H9 (cell line): ENCODE measurements at regions not wholly inside any gene's neighbourhood (a gene's known extent, or its start where the extent isn't known, plus 50 kb on each side); places are given as distances from the start of the nearest gene placed in this dataset.

Experiments
- DNase-seq: peaks from one replicate; pipeline ENCODE4 v3.0.0-alpha.2; 2017
- H2AFZ ChIP-seq: one replicate; pipeline ENCODE4 v1.6.1; 2013; ENCODE audit warnings: mild to moderate bottlenecking, low read length, control low read depth, moderate library complexity
- H2AK5ac ChIP-seq: 2 replicates; pipeline ENCODE4 v1.6.1; 2013; ENCODE audit warnings: low read length, control low read depth, mixed read lengths; ENCODE audit not compliant: insufficient read length
- H2BK120ac ChIP-seq: one replicate; pipeline ENCODE4 v1.6.1; 2013; ENCODE audit warnings: low read depth, mild to moderate bottlenecking, low read length, control low read depth, inconsistent platforms; ENCODE audit not compliant: poor library complexity, severe bottlenecking
- H2BK12ac ChIP-seq: 2 replicates; pipeline ENCODE4 v1.6.1; 2013; ENCODE audit warnings: low read length, control low read depth, mixed read lengths, low read depth; ENCODE audit not compliant: insufficient read length
- H2BK15ac ChIP-seq: 2 replicates; pipeline ENCODE4 v1.6.1; 2013; ENCODE audit warnings: low read depth, low read length, control low read depth
- H2BK20ac ChIP-seq: one replicate; pipeline ENCODE4 v1.6.1; 2013; ENCODE audit warnings: low read depth, mild to moderate bottlenecking, low read length, control low read depth, inconsistent platforms; ENCODE audit not compliant: poor library complexity, severe bottlenecking
- H2BK5ac ChIP-seq: 2 replicates; pipeline ENCODE4 v1.6.1; 2013; ENCODE audit warnings: low read length, control low read depth, mixed read lengths; ENCODE audit not compliant: insufficient read length
- H3K14ac ChIP-seq: 2 replicates; pipeline ENCODE4 v1.6.1; 2013; ENCODE audit warnings: low read length, control low read depth; ENCODE audit not compliant: insufficient read depth
- H3K18ac ChIP-seq: 2 replicates; pipeline ENCODE4 v1.6.1; 2013; ENCODE audit warnings: low read depth, mild to moderate bottlenecking, mixed read lengths, low read length, control low read depth; ENCODE audit not compliant: insufficient read length
- H3K23ac ChIP-seq: 2 replicates; pipeline ENCODE4 v1.6.1; 2013; ENCODE audit warnings: low read length, control low read depth, mixed read lengths, low read depth; ENCODE audit not compliant: insufficient read length
- H3K23me2 ChIP-seq: 2 replicates; pipeline ENCODE4 v1.6.1; 2013; ENCODE audit warnings: low read depth, mild to moderate bottlenecking, mixed read lengths, low read length, control low read depth; ENCODE audit not compliant: insufficient read length, poor library complexity, severe bottlenecking
- H3K27ac ChIP-seq: 2 replicates; pipeline ENCODE4 v1.5.1; 2013; ENCODE audit warnings: low read length, control low read depth, mixed read lengths, low read depth; ENCODE audit not compliant: insufficient read length
- H3K27me3 ChIP-seq: 2 replicates; pipeline ENCODE4 v1.6.1; 2013; ENCODE audit warnings: low read length, control low read depth, inconsistent platforms; ENCODE audit not compliant: insufficient read depth
- H3K4ac ChIP-seq: 2 replicates; pipeline ENCODE4 v1.6.1; 2013; ENCODE audit warnings: low read depth, mild to moderate bottlenecking, control low read depth, inconsistent platforms, low read length, moderate library complexity
- H3K4me1 ChIP-seq: 2 replicates; pipeline ENCODE4 v1.6.1; 2013; ENCODE audit warnings: low read length, control low read depth, inconsistent platforms; ENCODE audit not compliant: insufficient read depth
- H3K4me2 ChIP-seq: 2 replicates; pipeline ENCODE4 v1.6.1; 2013; ENCODE audit warnings: low read length, control low read depth, mixed read lengths; ENCODE audit not compliant: insufficient read length, insufficient read depth
- H3K56ac ChIP-seq: 2 replicates; pipeline ENCODE4 v1.6.1; 2013; ENCODE audit warnings: low read depth, mild to moderate bottlenecking, mixed read lengths, low read length, control low read depth; ENCODE audit not compliant: insufficient read length
- H3K79me1 ChIP-seq: 2 replicates; pipeline ENCODE4 v1.6.1; 2013; ENCODE audit warnings: low read depth, mild to moderate bottlenecking, moderate library complexity, low read length, control low read depth, inconsistent platforms; ENCODE audit not compliant: insufficient read depth, poor library complexity, severe bottlenecking
- H3K79me2 ChIP-seq: 2 replicates; pipeline ENCODE4 v1.6.1; 2013; ENCODE audit warnings: low read length, control low read depth, inconsistent platforms; ENCODE audit not compliant: insufficient read depth
- H3K9ac ChIP-seq: 2 replicates; pipeline ENCODE4 v1.6.1; 2013; ENCODE audit warnings: low read length, control low read depth, mixed read lengths; ENCODE audit not compliant: insufficient read length; ENCODE audit errors: extremely low read depth
- H3K9me3 ChIP-seq: one replicate; pipeline ENCODE4 v1.6.1; 2013; ENCODE audit warnings: low read depth, low read length, inconsistent platforms; ENCODE audit not compliant: control insufficient read depth
- H3T11ph ChIP-seq: one replicate; pipeline ENCODE4 v1.6.1; 2013; ENCODE audit warnings: mild to moderate bottlenecking, low read length, control low read depth, inconsistent platforms
- H4K20me1 ChIP-seq: one replicate; pipeline ENCODE4 v1.6.1; 2013; ENCODE audit not compliant: control insufficient read depth, insufficient read length, insufficient read depth
- H4K5ac ChIP-seq: 2 replicates; pipeline ENCODE4 v1.6.1; 2013; ENCODE audit warnings: low read depth, mild to moderate bottlenecking, mixed read lengths, low read length, control low read depth; ENCODE audit not compliant: insufficient read length
- H4K8ac ChIP-seq: replicated peaks from 2 replicates; pipeline ENCODE4 v1.6.1; 2013; ENCODE audit warnings: low read length, control low read depth, mixed read lengths, low read depth; ENCODE audit not compliant: insufficient read length
- H4K91ac ChIP-seq: 2 replicates; pipeline ENCODE4 v1.6.1; 2013; ENCODE audit warnings: low read depth, mild to moderate bottlenecking, moderate library complexity, mixed read lengths, low read length, control low read depth; ENCODE audit not compliant: insufficient read length
- H3K27ac Mint-ChIP-seq, 3 experiments: 2 replicates in 2 of 3; 3 replicates in 1 of 3; pipeline ENCODE4 v1.8.0; 2020 to 2021; ENCODE audit warnings: mixed read lengths in 3 of 3, mild to moderate bottlenecking in 1 of 3, moderate library complexity in 1 of 3
- H3K27me3 Mint-ChIP-seq: 2 replicates; pipeline ENCODE4 v1.8.0; 2021; ENCODE audit warnings: low read depth, mild to moderate bottlenecking, moderate library complexity, mixed read lengths
- H3K36me3 Mint-ChIP-seq, 3 experiments: 2 replicates in 2 of 3; 3 replicates in 1 of 3; pipeline ENCODE4 v1.8.0; 2020 to 2021; ENCODE audit warnings: low read depth in 3 of 3, mixed read lengths in 3 of 3; ENCODE audit not compliant: insufficient read depth in 1 of 3
- H3K4me1 Mint-ChIP-seq, 2 experiments: 2 replicates each; pipeline ENCODE4 v1.8.0; 2020; ENCODE audit warnings: mixed read lengths in 2 of 2
- H3K4me3 Mint-ChIP-seq, 2 experiments: 2 replicates in 1 of 2; 3 replicates in 1 of 2; pipeline ENCODE4 v1.8.0; 2020 to 2021; ENCODE audit warnings: mild to moderate bottlenecking in 2 of 2, mixed read lengths in 2 of 2, moderate library complexity in 1 of 2
- H3K9me3 Mint-ChIP-seq, 2 experiments: 2 replicates in 1 of 2; 3 replicates in 1 of 2; pipeline ENCODE4 v1.8.0; 2020; ENCODE audit warnings: mild to moderate bottlenecking in 2 of 2, mixed read lengths in 2 of 2, moderate library complexity in 1 of 2
- WGBS: extraction: QIAGEN DNeasy Blood & Tissue Kit; methylation state at CpG from one replicate; pipeline ENCODE4 v1.1.7; 2013; ENCODE audit warnings: missing lambda C conversion rate, low lambda C conversion rate, mixed read lengths; ENCODE audit not compliant: insufficient read length; ENCODE audit errors: extremely low coverage; 5-methylcytosine and 5-hydroxymethylcytosine counted together
- TF ChIP-seq, protein P1 (sequence below): fragments of 200-600 bp; sonication (generic); conservative IDR thresholded peaks from 3 replicates; pipeline ENCODE4 v1.8.0; 2021; ENCODE audit warnings: antibody characterized with exemption, mild to moderate bottlenecking

DNA sequence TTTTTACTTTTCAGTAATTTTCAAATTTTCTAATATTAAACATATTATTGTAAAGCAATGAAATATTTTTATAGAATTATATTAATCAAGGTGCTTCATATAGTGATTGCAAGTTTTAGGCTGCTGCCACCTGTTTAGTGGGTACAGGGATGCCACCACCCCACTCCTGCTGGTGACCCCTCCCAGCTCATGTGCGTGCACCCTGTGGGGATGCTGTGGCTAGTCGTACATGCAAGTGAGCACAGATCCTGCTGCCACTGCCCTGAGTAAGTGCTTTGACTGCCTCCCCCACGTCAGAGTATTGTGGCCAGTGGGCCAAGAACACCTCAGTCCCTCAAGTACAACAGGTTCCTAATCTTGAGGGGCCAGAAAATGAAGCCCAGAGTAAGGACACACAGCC is 320.1 kb upstream of the DDI1 start:
- no peak overlapping the region for H3K18ac ChIP-seq
- no peaks in the 10 kb centered on the region for H3K79me2 ChIP-seq
- H2BK120ac ChIP-seq = no peak overlapping the region
- H3K14ac ChIP-seq = no peak overlapping the region
- TF ChIP-seq, protein P1, sequence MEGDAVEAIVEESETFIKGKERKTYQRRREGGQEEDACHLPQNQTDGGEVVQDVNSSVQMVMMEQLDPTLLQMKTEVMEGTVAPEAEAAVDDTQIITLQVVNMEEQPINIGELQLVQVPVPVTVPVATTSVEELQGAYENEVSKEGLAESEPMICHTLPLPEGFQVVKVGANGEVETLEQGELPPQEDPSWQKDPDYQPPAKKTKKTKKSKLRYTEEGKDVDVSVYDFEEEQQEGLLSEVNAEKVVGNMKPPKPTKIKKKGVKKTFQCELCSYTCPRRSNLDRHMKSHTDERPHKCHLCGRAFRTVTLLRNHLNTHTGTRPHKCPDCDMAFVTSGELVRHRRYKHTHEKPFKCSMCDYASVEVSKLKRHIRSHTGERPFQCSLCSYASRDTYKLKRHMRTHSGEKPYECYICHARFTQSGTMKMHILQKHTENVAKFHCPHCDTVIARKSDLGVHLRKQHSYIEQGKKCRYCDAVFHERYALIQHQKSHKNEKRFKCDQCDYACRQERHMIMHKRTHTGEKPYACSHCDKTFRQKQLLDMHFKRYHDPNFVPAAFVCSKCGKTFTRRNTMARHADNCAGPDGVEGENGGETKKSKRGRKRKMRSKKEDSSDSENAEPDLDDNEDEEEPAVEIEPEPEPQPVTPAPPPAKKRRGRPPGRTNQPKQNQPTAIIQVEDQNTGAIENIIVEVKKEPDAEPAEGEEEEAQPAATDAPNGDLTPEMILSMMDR = no peak
- no peak for DNase-seq
- H3K9me3 Mint-ChIP-seq = peaks cover 0 to 2% of the 10 kb centered on the region in 2 experiments; a peak in 2 of 5 replicates
- no peaks in the 10 kb centered on the region for H3K4me1 ChIP-seq
- no peak overlapping the region for H2BK20ac ChIP-seq
- no peak overlapping the region for H4K8ac ChIP-seq
- no peak overlapping the region for H3K56ac ChIP-seq
- no peaks in the 10 kb centered on the region for H3K9me3 ChIP-seq
- no peak overlapping the region for H3K4ac ChIP-seq
- no peak overlapping the region for H3K27ac ChIP-seq
- H3K4me1 Mint-ChIP-seq = no peaks in the 10 kb centered on the region
- WGBS = no CpG with 5 or more reads among the region's 3 CpGs
- H2AFZ ChIP-seq = no peak overlapping the region
- no peaks in the 10 kb centered on the region for H4K20me1 ChIP-seq
- H3K79me1 ChIP-seq = no peaks in the 10 kb centered on the region
- no peak overlapping the region for H2BK5ac ChIP-seq
- H3K27me3 ChIP-seq = no peaks in the 10 kb centered on the region
- H2AK5ac ChIP-seq = no peak overlapping the region
- no peak overlapping the region for H3K27ac Mint-ChIP-seq
- no peaks in the 10 kb centered on the region for H3K27me3 Mint-ChIP-seq
- H3K23ac ChIP-seq = no peak overlapping the region
- no peak overlapping the region for H4K91ac ChIP-seq
- no peak overlapping the region for H3K4me2 ChIP-seq
- H3K23me2 ChIP-seq = no peaks in the 10 kb centered on the region
- no peak overlapping the region for H2BK15ac ChIP-seq
- H3K36me3 Mint-ChIP-seq = no peaks in the 10 kb centered on the region
- H3T11ph ChIP-seq = no peak overlapping the region
- no peak overlapping the region for H2BK12ac ChIP-seq
- H4K5ac ChIP-seq = no peak overlapping the region
- no peak overlapping the region for H3K9ac ChIP-seq
- no peak overlapping the region for H3K4me3 Mint-ChIP-seq
